HCEC 1CT (cell line): ENCODE measurements at regions not wholly inside any gene's neighbourhood (a gene's known extent, or its start where the extent isn't known, plus 50 kb on each side); places are given as distances from the start of the nearest gene placed in this dataset.

ENCODE experiments used
- DNase-seq: peaks from one replicate; pipeline ENCODE4 v3.0.0-alpha.2; 2017

DNA sequence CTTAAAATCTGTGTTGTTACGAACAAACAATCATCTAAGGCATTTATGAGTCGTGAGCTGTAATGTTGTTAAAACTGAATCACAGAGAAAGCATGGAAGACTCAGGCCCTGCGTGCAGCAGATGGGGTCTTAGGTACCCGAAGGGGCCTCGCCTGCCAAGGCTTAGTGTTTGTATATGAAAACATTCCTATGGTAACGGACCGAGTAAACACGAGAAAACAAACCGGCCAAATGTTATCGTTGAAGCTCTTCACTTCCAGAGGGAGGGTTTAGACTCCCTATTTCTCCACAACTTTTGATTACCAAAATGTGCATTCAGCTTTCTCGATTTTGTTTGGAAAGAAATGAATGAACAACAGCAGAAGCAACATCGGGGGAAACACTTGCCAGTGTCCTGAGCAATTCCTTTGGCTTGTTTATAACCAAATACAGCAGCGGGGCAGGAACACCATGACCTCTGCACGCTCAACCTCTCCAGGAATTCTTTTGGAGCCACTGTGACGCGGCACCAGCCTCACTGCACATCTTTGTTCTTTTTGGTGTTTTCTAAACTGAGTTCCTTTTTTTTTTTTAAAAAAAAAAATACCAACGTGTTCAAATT is 121.6 kb upstream of the KLF6 start:
- peak; percentile 77 for DNase-seq

DNA sequence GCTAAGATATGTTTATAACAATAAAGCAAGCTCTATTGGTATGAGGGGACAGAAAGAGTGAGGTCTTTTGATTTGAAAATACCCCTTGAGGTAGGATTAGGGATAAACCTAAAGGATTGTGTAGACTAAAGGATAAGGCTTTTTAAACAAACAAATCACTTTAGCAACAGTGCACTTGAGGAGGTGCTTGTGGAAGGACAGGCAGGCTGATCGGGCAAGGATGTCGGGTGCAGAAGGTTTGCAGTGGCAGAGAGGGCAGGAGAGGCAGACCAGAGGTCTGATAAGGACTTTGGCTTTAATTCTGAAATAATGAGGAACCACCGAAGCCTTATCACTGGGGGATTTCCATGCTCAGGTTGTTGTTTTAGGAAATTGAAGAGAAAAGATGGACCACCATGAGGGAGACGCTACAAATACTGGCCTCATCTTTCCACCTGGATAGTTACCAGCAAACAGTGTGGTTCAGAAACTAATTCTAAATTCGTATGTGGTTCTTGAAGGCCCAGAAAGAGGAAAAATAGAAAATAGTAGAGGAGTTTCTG is 119.5 kb upstream of the KLF6 start:
- DNase-seq = no peak

DNA sequence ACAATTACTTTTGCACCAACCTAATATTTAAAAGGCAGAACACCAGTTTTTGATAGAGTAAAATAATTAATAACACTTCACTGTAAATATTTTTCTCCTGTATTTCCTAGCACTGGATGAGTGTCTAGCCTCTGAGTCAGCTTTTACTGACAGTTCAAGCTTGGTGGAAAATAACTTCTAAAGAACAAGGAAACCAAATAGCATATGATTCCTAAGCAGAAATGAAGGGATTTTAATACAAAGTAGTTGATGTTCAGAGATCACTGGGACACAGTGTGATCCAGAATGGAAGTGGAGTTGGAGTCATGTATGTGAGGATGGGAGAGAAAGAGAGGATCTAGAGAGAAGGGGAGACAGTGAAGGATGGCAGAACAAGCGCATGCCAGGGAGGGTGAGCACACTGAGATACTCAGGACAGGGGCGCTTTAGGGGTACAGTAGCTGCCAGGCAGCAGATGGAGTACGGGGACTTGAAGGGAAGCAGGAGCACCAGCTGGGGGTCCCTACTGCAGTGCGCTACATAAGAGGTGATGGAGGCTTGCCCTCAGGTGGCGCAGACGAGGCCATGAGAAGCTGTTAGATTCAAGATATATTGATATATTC is 117.9 kb upstream of the KLF6 start:
- DNase-seq = peak; percentile 43

DNA sequence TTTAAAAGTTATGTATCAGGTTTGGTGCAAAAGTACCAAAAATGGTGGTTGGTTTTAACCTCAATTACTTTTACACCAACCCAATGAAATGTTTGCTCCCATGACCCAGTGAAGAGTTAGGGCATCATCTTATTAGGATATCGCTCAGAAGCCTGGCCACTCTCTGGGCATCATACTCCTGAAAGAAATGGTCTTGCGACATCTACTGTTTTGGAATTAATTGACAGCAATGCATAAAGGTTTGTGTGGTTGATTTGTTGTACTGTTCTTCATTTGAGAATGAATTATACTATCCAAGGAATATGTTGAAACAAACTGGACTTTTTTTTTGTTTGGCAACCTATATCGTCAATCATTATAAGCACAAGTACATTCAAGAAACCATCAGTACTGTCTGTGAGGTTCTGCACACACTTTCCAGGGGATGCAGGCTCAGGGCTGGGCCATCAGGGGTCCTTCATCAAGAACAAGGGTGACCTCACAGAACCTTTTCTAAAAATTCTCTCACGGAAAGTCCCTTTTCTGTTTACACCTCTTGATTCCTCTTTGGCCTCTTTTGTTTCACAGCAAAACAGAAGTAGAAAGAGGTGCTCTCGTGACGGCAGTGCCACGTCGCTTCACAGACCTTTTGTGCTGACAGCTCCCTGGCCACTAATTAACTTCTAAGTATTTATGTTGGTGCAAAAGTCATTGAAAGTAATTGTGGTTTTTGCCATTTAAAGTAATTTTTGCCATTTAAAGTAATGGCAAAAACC is 117.2 kb upstream of the KLF6 start:
- DNase-seq = no peak

DNA sequence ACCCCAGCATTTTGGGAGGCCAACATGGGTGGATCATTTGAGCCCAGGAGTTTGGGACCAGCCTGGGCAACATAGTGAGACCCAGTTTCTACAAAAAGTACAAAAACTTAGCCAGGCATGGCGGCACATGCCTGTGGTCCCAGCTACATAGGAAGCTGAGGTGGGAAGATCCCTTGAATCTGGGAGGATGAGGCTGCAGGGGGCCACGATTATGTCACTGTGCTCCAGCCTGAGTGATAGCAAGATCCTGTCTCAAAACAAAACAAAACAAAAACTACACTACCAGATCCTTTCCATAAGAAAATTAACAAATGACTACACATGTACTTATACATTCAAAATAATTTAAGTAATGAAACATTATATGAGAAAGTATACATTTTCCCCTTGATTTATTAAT is 116.4 kb upstream of the KLF6 start:
- DNase-seq = no peak

DNA sequence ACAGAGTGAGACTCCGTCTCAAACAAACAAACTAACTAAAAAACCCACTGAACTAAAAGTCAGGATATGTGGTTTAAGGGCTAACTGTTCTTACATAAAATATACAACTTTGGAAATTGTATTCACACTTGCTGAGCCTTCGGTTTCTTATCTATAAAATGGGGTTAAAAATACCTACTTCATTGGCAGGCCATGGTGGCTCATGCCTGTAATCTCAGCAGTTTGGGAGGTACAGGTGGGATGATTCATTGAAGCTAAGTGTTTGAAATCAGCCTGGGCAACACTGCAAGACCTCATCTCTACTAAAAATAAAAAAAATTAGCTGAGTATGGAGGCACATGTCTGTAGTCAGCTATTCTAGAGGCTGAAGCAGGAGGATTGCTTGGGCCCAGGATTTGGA is 115.4 kb upstream of the KLF6 start:
- DNase-seq = no peak

DNA sequence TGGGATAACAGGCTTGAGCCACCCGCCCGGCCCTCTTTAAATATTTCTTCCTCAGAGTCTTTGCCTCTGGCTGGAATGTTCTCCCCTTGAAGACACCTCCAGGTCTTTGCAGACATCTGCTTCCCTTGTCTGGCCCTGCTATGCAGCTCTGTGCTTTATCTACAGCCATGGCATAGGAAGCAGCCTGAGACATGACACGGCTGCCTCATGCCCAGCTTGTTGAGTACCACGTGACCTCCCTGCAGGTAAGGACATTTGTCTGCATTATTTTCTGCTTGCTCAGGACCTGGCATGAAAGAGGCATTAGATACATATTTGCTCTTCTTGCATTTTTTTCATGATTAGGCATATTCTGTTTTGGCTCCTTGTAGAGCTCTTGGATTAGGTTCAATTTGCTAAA is 113.8 kb upstream of the KLF6 start:
- DNase-seq = no peak

DNA sequence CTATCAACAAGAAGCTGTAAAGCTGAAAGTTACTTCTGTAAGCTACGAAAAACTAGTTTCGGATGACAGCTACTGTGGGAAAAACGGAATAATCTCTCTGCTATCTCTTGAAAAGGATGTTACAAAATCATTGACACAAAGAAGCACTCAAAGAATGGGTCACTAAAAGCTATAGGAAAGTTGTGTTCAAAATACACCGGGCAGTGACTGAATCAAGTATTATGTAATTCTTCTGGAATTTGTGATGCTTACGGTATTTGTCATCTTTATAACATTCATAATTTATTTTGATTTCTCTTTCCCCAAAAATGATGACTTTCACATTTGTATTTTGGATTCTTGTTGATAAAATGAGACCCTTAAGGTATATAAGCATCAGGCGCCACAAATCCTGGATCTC is 112.1 kb upstream of the KLF6 start:
- peak; percentile 85 for DNase-seq

DNA sequence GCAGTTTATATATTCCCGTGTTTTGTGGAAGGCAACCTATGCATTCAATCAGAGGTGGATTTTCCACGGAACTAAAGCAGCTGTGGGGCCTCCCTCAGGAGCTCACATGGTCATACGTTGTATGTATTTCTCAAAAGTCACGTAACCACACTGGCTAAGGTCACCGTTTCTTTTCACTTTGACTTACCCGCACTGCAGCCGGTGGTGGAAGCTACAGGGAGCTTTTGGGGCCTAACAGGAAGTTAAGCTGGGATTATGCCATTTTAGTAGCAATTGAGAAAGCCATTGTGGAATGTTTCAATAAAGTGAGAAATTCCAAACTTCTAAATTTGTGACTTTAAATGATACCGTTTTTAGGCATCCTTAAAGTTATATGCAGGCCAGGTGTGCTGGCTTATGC is 111.2 kb upstream of the KLF6 start:
- DNase-seq = no peak

DNA sequence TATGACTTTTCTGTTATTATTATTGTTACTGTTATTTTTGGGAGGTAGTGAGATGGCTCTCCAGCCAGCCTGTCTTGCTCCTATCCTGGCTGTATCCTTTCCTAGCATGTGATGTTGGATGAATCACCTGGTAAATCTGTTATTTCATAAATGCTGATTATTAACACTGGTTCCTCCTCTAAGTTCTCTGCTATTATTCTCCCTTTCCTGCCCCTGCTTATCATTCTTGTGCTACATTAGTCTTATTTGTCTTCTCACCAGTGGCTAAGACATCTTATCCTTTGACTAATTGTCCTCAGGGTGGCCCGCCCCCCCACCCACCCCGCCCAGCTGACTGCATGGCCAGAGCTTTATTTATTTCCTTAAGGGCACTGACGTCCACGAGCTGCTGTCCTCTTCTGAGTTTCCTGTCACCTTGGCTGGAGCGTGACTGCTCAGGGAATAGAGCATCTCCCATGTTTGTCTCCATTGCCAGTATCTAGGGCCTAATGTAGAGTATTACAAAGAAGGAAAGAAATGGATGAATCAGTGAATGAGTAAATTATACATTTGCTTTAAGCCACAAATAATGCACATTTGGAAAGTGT is 110.1 kb upstream of the KLF6 start:
- peak; percentile 39 for DNase-seq

DNA sequence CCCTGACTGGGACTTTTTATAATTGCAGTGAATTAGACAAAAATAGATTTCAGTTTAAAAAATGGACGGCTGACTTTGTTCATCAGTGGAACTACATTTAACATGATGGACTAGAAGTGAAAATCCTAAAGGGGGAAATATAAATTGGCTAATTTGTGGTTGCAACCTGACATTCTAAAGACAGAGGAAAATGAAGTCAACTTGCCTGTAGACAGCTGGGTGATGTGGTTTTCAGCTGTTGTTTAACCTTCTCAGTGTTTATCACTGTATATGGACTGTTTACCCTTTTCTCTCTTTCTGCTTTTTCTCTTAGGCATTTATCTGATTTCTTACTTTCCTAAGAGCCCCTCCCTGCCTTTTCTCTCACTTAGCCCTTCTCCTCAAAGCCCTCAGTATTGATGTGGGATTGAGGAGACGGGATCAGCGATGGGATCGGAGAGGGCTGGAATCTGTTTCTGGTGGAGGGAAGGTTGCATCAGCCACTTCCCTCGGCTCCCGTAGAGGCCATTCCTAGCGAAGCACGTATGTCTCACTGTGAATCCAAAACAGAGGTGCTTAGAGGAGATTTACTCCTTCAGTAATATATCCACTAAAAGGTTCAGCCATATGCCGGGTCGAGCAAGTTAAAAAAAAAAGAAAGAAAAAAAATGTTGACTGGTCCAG is 109.0 kb upstream of the KLF6 start:
- no peak for DNase-seq

DNA sequence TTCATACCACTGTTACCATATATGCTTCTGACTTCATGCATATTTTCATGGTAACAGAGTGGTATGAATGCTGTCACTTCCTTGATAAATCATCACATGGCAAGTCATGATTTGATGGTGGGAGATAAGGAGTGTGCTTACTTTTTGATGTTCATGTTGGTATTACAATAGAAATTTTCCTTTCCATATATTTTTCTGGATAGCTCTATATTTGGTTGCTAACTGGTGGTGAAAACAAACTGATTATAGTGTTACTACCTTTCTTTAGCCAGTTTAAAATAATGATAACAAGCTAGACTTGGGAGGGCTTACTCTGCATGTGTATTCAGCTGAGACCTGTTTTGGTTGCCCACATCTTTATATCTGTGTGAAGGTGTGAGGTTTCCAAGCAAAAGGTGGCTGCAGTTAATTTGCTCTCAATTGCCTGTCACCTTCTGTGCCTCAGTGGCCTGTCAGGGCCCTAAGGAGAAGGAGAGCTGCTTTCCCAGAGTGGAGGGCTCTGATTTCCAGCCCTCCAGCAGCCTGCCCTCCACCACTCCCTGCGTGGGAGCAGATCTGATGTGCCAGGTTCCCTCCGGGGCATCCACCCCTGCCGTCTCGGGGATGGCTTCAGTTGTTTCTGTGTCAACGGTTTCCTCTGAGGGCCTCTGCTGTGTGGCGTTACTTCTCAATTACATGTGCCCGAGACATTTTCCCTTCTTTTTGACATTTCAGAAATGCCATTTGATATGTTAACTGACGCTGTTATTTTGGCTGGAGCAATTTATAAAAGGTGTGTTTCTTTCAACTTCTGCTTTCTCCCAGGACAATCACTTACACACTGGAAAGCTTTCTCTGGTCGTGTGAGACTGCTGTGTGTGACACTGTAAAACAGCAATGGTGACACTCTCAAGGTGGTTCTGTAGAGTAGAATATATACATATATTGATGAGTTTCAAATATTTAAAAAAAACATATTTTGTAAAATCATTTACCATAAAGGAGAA is 107.7 kb upstream of the KLF6 start:
- no peak for DNase-seq

DNA sequence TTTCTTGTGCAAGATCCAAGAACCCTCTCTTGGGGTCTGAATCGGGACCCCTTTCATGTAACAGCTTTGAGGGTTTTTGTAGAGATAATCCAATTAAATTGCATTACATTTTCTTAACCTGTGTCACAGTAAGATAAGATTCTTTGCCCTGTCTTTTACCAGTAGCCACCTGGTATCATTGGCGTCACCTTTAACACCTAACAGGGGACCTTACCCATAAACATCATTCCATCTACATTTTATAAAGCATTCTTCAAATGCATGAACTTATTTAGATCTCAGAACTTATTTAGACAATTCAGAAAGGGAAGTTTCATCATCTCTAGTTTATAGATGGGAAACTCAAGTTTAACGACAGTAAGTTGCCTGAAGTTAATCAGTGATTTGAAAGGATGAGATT is 106.4 kb upstream of the KLF6 start:
- no peak for DNase-seq

DNA sequence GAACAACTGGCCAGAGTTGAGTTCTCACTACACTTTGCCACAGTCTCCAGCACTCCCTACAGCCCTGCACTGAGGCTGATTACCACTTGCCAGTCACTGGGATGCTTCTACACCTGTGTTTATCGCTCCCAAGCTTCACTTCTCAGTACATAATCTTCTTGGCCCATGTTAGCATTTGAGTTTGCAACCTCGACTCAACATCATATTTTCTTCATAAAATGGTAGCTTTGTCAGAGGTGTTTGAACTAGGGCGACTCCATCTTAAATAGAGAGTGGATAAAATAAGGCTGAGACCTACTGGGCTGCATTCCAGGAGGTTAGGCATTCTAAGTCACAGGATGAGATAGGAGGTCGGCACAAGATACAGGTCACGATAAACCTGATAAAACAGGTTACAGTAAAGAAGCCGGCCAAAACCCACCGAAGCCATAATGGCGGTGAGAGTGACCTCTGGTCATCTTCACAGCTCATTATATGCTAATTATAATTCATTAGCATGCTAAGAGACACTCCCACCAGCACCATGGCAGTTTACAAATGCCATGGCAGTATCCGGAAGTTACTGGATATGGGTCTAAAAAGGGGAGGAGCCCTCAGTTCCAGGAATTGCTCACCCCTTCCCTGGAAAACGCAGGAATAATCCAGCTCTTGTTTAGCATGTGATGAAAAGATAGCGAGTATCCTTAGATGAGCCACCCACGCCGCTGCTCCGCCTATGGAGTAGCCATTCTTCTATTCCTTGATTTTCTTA is 105.8 kb upstream of the KLF6 start:
- no peak for DNase-seq

DNA sequence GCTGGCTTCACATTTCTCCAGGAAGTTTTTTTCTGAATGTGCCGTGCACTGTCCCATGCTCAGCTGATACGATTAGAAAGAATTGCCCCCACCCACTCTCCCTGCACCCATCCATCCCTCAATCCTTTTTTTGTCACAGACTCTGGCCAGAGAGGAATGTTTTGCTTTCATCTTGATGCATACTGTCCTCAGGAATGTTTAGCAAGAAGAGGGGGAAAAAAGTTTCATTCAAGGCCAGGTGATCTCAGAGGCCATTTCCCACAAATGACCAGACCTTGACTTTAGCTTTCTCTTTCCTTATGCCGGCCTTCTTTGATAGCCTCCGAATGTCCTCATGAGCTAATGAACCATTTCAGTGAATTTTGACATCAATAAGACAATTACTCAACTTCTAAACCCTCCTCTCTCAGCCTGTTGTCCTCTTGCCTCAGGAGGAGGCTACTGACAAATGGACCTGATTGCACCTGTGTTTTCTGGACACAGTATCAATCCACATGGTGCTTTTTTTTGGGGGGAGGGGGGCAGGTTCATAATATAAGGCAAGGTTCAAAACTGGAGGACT is 105.0 kb upstream of the KLF6 start:
- DNase-seq = peak; percentile 71

DNA sequence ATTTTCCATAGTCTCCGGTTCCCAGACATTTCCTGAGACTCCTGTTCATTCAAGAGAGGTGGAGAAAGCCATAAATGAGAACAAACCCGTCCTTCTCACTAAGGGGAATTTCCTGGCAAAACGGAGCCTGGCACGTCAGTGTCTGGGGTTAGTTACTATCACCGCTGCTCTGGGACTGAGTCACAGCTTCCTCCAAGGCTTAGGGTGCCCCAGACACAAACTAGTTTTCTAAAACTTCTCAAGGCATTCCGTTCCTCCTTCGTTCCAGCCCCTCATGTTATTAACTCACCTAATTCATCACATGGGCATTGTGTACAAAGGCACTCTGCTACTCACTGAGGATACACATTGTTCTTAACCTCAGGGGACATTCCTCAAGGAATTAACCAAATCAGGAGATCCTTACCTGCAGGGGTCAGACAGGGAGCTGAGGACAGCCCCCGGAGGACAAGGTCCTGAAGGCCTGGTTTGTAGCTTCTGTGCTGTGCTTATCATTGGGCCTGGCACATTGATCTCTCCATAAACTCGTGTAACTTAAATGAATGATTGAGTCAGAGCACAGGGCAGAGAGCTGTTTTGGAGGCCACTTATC is 103.0 kb upstream of the KLF6 start:
- peak; percentile 89 for DNase-seq

DNA sequence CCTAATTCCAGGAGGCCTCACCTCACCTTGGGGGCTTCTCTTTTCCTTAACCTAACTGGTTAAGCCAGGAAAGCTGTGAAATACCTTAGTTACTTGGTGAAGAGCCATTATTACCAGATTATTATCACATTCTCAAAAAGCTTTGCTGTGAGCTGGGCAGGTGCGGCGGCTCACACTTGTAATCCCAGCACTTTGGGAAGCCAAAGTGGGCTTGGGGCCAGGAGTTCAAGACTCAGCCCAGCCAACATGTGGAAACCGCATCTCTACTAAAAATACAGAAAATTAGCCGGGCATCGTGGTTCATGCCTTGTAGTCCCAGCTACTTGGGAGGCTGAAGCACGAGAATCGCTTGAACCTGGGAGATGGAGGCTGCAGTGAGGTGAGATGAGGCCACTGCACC is 102.4 kb upstream of the KLF6 start:
- DNase-seq = no peak

DNA sequence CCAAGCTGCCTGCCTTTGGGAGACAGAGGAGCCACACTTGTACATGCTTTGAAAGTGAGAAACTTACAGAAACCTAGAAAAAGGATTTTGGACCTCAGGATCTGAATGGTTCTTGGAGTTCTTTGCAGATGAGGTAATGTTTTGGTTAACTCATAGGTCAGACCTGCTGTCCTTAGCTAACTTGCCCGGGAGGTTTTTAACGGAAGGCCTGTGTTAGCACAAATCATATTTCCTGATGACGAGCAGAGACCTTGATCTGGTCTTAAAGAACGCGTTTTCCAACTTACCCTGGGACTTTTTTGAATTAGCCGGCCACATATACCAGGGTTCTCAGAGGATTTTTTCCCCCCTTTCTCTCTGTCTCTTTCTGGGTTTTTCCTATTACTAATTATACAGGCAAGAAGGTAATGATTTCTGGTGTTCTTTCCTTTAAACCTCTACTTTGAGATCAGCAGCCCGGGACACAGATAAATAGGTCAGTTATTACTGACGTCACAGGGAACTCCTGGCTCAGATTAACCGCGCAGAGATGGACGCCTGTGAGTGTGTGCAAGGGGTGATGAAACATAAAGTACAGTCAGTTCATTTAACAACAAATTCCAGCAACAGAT is 101.7 kb upstream of the KLF6 start:
- DNase-seq = peak; percentile 90

DNA sequence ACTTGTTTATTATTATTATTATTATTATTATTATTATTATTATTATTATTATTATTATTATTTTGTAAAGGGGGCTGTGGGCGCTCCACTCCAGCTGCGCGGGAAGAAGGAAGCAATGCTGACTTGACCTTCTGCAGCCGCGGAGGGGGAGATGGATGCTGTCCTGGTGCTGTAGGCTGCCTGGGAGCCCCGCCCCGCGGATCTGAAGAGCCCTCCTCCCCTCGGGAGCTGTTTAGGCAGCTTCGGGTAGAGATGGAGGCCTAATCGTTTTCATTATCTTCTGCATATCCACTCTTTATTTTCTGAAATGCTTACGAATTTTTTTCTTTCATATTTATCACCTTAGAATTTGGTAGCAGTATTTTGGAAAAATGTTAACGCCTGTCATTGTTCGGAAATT is 101.2 kb upstream of the KLF6 start:
- no peak for DNase-seq

DNA sequence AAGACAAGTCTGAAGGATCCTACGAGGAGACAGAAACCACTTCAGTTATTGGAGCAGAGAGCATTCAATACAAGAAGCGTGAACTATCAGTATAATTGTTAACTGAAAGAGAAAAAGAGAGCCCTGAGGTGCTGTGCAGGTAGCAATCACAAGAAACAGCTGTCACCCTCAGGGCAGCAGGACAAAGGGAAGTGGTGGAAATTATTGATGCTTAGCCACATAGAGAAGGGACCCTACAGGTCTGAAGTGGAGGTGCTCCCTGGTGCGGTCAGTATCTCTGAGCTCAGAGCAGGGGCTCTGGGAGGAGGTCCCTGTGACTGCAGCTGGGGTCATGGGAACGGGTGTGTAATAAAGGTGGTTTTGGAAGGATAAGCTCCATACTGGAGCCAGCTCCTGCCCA is 97.8 kb upstream of the KLF6 start:
- no peak for DNase-seq
